ACC112 (cell line): ENCODE measurements at regions not wholly inside any gene's neighbourhood (a gene's known extent, or its start where the extent isn't known, plus 50 kb on each side); places are given as distances from the start of the nearest gene placed in this dataset.

Experiments used
- H2AFZ ChIP-seq: fragments of 200-600 bp; sonication (generic); one replicate; pipeline ENCODE4 v1.6.0; 2017; ENCODE audit warnings: antibody characterized with exemption, low read length; ENCODE audit not compliant: unreplicated experiment
- H3K27ac ChIP-seq: fragments of 200-600 bp; sonication (generic); 2 replicates; pipeline ENCODE4 v1.5.1; 2014; ENCODE audit warnings: low read depth, mild to moderate bottlenecking, antibody characterized with exemption, low read length, moderate library complexity
- H3K27me3 ChIP-seq: fragments of 200-600 bp; sonication (generic); 2 replicates; pipeline ENCODE4 v1.6.1; 2014; ENCODE audit warnings: mild to moderate bottlenecking, antibody characterized with exemption, low read length, moderate library complexity, mixed read lengths; ENCODE audit not compliant: insufficient read depth
- H3K36me3 ChIP-seq: fragments of 200-600 bp; sonication (generic); 2 replicates; pipeline ENCODE4 v1.6.1; 2016; ENCODE audit warnings: mild to moderate bottlenecking, antibody characterized with exemption, low read length, moderate library complexity, mixed read lengths; ENCODE audit not compliant: insufficient read depth
- H3K4me1 ChIP-seq: fragments of 200-600 bp; sonication (generic); one replicate; pipeline ENCODE4 v1.6.1; 2016; ENCODE audit warnings: low read length, mixed read lengths; ENCODE audit not compliant: insufficient read depth, unreplicated experiment, control insufficient read depth
- H3K4me3 ChIP-seq: fragments of 200-600 bp; sonication (generic); 2 replicates; pipeline ENCODE4 v1.5.1; 2014; ENCODE audit warnings: mild to moderate bottlenecking, low read depth, low read length
- H3K79me2 ChIP-seq: fragments of 200-600 bp; sonication (generic); one replicate; pipeline ENCODE4 v1.6.0; 2016; ENCODE audit warnings: low read length; ENCODE audit not compliant: control insufficient read depth, unreplicated experiment, insufficient read depth

GRCh38 chr17:71149607-71150006, 971.2 kb upstream of the SOX9 start:
- H2AFZ ChIP-seq: no peak overlapping the region
- no peaks in the 10 kb centered on the region for H3K36me3 ChIP-seq
- H3K27ac ChIP-seq: no peak overlapping the region
- H3K4me3 ChIP-seq: no peak overlapping the region
- no peaks in the 10 kb centered on the region for H3K27me3 ChIP-seq
- no peaks in the 10 kb centered on the region for H3K79me2 ChIP-seq
- H3K4me1 ChIP-seq: no peaks in the 10 kb centered on the region

- Histone ChIP-seq H3K4me1 (no peaks in the 10 kb centered on the region), H3K79me2 (no peaks in the 10 kb centered on the region), H3K4me3 (no peak overlapping the region), H3K27ac (no peak overlapping the region), H3K27me3 (peaks cover 7% of the 10 kb centered on the region; the same call in 1 of the 2 replicates), H3K36me3 (no peaks in the 10 kb centered on the region), H2AFZ (no peak overlapping the region)
Observed at GRCh38 chr17:71157297-71157696, 963.5 kb upstream of the SOX9 start.

GRCh38 chr17:71158437-71158836, 962.4 kb upstream of the SOX9 start:
- H3K27me3 ChIP-seq: peaks cover 7% of the 10 kb centered on the region; the same call in 1 of the 2 replicates
- H3K4me3 ChIP-seq: no peak overlapping the region
- no peak overlapping the region for H3K27ac ChIP-seq
- no peaks in the 10 kb centered on the region for H3K79me2 ChIP-seq
- H2AFZ ChIP-seq: no peak overlapping the region
- H3K4me1 ChIP-seq: no peaks in the 10 kb centered on the region
- H3K36me3 ChIP-seq: no peaks in the 10 kb centered on the region

DNA sequence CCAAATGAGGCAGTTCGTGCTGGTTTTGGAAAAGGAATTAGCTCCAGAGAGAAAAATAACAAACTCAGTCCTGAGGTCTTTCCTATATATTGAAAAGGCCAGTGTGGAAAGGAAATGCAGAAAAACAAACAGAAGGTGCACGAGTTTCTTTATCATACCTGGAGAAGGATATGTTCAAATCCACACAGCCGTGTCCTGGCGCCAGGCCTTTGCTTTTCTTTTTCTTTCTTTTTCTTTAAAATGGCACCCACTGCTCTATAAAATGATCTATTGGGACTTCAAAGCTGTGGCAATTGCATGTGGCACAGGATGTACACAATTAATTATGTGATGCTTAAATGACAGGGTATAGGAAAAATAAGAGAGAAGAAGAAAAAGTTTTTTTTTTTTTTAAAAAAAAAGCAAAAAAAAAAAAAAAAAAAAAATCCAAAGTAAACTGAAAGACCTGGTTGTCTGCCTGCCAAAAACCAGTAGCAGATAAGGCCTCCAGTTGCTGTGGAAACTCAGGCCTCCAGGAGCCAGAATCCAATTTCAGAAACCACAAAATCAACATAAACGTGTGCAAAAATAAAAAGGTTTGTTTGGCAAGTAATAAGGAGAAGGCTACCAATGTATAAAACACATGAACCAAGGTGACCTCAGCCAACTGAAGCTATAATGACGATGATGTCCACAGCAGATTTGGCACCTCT, 957.6 kb upstream of the SOX9 start:
- Histone ChIP-seq H3K36me3 (no peaks in the 10 kb centered on the region), H2AFZ (no peak overlapping the region), H3K4me1 (no peaks in the 10 kb centered on the region), H3K79me2 (no peaks in the 10 kb centered on the region), H3K27ac (no peak overlapping the region), H3K27me3 (peaks cover 7% of the 10 kb centered on the region; the same call in 1 of the 2 replicates), H3K4me3 (no peak overlapping the region)

- Histone ChIP-seq H3K4me1 (no peaks in the 10 kb centered on the region), H2AFZ (no peak overlapping the region), H3K79me2 (no peaks in the 10 kb centered on the region), H3K36me3 (no peaks in the 10 kb centered on the region), H3K27ac (no peak overlapping the region), H3K27me3 (peaks cover 7% of the 10 kb centered on the region; the same call in 1 of the 2 replicates), H3K4me3 (no peak overlapping the region)
Observed at GRCh38 chr17:71163813-71164122, 957.1 kb upstream of the SOX9 start.

GRCh38 chr17:71164561-71164960, 956.3 kb upstream of the SOX9 start:
- no peak overlapping the region for H3K4me3 ChIP-seq
- no peak overlapping the region for H3K27ac ChIP-seq
- H3K4me1 ChIP-seq: no peaks in the 10 kb centered on the region
- peaks cover 7% of the 10 kb centered on the region; the same call in 1 of the 2 replicates for H3K27me3 ChIP-seq
- H3K79me2 ChIP-seq: no peaks in the 10 kb centered on the region
- no peaks in the 10 kb centered on the region for H3K36me3 ChIP-seq
- H2AFZ ChIP-seq: no peak overlapping the region

GRCh38 chr17:71166311-71166710, 954.5 kb upstream of the SOX9 start:
- no peaks in the 10 kb centered on the region for H3K27me3 ChIP-seq
- H3K4me3 ChIP-seq: no peak overlapping the region
- H3K27ac ChIP-seq: no peak overlapping the region
- no peaks in the 10 kb centered on the region for H3K79me2 ChIP-seq
- H2AFZ ChIP-seq: no peak overlapping the region
- no peaks in the 10 kb centered on the region for H3K4me1 ChIP-seq
- no peaks in the 10 kb centered on the region for H3K36me3 ChIP-seq

- H3K4me3 ChIP-seq: no peak overlapping the region
- H3K79me2 ChIP-seq: no peaks in the 10 kb centered on the region
- no peaks in the 10 kb centered on the region for H3K4me1 ChIP-seq
- H3K36me3 ChIP-seq: no peaks in the 10 kb centered on the region
- H2AFZ ChIP-seq: no peak overlapping the region
- no peaks in the 10 kb centered on the region for H3K27me3 ChIP-seq
- H3K27ac ChIP-seq: no peak overlapping the region
Observed at GRCh38 chr17:71168053-71168741, 952.6 kb upstream of the SOX9 start.

DNA sequence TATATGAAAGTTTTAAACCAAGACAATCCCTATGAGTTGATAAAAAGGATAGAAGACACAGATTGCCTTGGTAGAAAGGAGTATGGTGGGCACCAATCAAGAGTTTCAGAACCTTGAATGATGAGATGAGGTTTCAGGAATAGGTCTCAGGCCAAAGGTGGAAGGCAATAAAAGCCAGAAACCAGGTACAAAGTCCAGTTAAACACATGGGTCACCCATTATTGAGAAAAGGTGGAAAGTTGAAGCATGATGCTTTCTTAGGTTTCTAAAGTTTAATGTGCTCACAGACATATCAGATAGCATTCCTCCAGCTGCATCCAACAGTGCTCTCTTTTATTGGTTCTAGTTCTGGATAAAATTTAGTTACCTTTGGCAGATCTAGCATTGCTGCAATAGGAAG, 950.8 kb upstream of the SOX9 start:
- Histone ChIP-seq H3K4me3 (no peak overlapping the region), H3K79me2 (no peaks in the 10 kb centered on the region), H3K27me3 (no peaks in the 10 kb centered on the region)

DNA sequence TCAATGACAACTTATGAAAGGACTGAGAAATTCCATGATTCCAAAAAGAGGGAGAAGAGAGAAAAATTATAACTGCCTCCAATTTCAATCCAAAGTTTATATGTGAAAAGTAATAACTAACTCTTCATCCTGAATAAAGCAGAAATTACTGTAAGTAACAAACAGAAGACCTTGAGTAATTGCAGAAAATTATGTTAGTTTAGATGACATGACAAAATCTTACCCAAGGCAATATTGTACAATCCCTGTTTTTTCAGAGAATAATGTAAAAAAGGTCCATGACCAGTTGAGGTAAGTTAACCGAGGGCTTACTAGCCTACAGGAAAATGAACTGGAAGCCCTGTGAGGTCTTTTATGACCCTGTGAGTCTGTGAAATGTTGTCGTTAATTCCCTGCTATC, 949.5 kb upstream of the SOX9 start:
- Histone ChIP-seq H2AFZ (no peak overlapping the region), H3K27me3 (no peaks in the 10 kb centered on the region), H3K79me2 (no peaks in the 10 kb centered on the region), H3K4me1 (no peaks in the 10 kb centered on the region), H3K27ac (no peak overlapping the region), H3K36me3 (no peaks in the 10 kb centered on the region), H3K4me3 (no peak overlapping the region)

More for the DNA sequence above, 950.8 kb upstream of the SOX9 start:
- Histone ChIP-seq H3K36me3 (no peaks in the 10 kb centered on the region), H2AFZ (no peak overlapping the region), H3K27ac (no peak overlapping the region), H3K4me1 (no peaks in the 10 kb centered on the region)

DNA sequence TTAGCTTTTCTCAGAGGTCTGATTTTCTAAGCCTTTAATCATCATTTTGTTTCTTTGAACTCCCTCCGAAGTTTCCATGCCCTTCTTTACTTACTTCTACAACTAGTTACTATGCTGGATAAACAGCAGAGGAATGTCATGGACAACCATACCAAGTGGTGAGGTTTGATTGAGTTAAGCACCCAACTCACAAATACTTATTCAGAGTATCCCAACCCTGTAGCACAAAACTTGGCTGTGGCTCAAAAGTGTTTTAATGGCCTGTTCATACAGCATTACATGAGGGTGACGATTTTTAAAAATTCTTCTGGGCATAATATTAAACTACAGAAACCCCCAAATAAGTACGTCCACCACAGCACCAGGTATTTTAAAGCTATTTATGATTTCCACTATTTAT, 946.8 kb upstream of the SOX9 start:
- Histone ChIP-seq H3K27me3 (no peaks in the 10 kb centered on the region), H3K4me3 (no peak overlapping the region), H2AFZ (no peak overlapping the region), H3K4me1 (no peaks in the 10 kb centered on the region), H3K79me2 (no peaks in the 10 kb centered on the region), H3K27ac (no peak overlapping the region), H3K36me3 (no peaks in the 10 kb centered on the region)
